GM23338 (cell line): ENCODE measurements at regions not wholly inside any gene's neighbourhood (a gene's known extent, or its start where the extent isn't known, plus 50 kb on each side); places are given as distances from the start of the nearest gene placed in this dataset.

ENCODE experiments used
- ATAC-seq: fragments of 200-7000 bp; cut with Tn5 transposase; 3 replicates; pipeline ENCODE4 v1.9.1; 2020
- DNase-seq: peaks from one replicate; pipeline ENCODE4 v3.0.0-alpha.2; 2015; ENCODE audit warnings: low spot score
- H2AFZ ChIP-seq: fragments of 200-600 bp; sonication (generic); 2 replicates; pipeline ENCODE4 v1.8.0; 2016; ENCODE audit warnings: antibody characterized with exemption, mild to moderate bottlenecking, moderate library complexity
- H3F3A ChIP-seq: fragments of 200-600 bp; sonication (generic); replicated peaks from 2 replicates; pipeline ENCODE4 v1.8.0; 2017; ENCODE audit warnings: antibody characterized with exemption, mixed run types, low read depth
- H3K27ac ChIP-seq: fragments of 200-600 bp; sonication (generic); 2 replicates; pipeline ENCODE4 v1.6.1; 2016; ENCODE audit warnings: low read depth
- H3K27me3 ChIP-seq: fragments of 200-600 bp; sonication (generic); 2 replicates; pipeline ENCODE4 v1.8.0; 2016; ENCODE audit warnings: mild to moderate bottlenecking, mixed run types, moderate library complexity; ENCODE audit not compliant: insufficient read depth
- H3K36me3 ChIP-seq: fragments of 200-600 bp; sonication (generic); 2 replicates; pipeline ENCODE4 v1.8.0; 2016; ENCODE audit warnings: mild to moderate bottlenecking; ENCODE audit not compliant: insufficient read depth
- H3K4me1 ChIP-seq: fragments of 200-600 bp; sonication (generic); 2 replicates; pipeline ENCODE4 v1.8.0; 2016; ENCODE audit warnings: mild to moderate bottlenecking, moderate library complexity; ENCODE audit not compliant: insufficient read depth
- H3K4me2 ChIP-seq: fragments of 200-600 bp; sonication (generic); 2 replicates; pipeline ENCODE4 v1.7.1; 2017; ENCODE audit warnings: mixed run types
- H3K4me3 ChIP-seq: fragments of 200-600 bp; sonication (generic); 2 replicates; pipeline ENCODE4 v1.6.1; 2016; ENCODE audit warnings: mixed run types
- H3K79me2 ChIP-seq: fragments of 200-600 bp; sonication (generic); replicated peaks from 2 replicates; pipeline ENCODE4 v1.8.0; 2017; ENCODE audit warnings: mild to moderate bottlenecking; ENCODE audit not compliant: insufficient read depth
- H3K9me2 ChIP-seq: fragments of 200-600 bp; sonication (generic); 2 replicates; pipeline ENCODE4 v1.8.0; 2017; ENCODE audit not compliant: insufficient read depth
- H4K20me1 ChIP-seq: fragments of 200-600 bp; sonication (generic); replicated peaks from 2 replicates; pipeline ENCODE4 v1.8.0; 2017; ENCODE audit warnings: mild to moderate bottlenecking; ENCODE audit not compliant: insufficient read depth
- H3K27ac Mint-ChIP-seq: 2 replicates; pipeline ENCODE4 v1.8.0; 2020; ENCODE audit warnings: inconsistent platforms, mild to moderate bottlenecking, moderate library complexity, mixed read lengths
- H3K27me3 Mint-ChIP-seq: 3 replicates; pipeline ENCODE4 v1.8.0; 2022; ENCODE audit warnings: low read depth, mild to moderate bottlenecking, moderate library complexity, mixed read lengths, inconsistent platforms; ENCODE audit not compliant: insufficient read depth, poor library complexity
- H3K36me3 Mint-ChIP-seq: 3 replicates; pipeline ENCODE4 v1.8.0; 2021; ENCODE audit warnings: low read depth, mild to moderate bottlenecking, inconsistent platforms, moderate library complexity, mixed read lengths
- H3K4me1 Mint-ChIP-seq: 3 replicates; pipeline ENCODE4 v1.8.0; 2020; ENCODE audit warnings: mild to moderate bottlenecking, inconsistent platforms, mixed read lengths
- H3K4me3 Mint-ChIP-seq: 3 replicates; pipeline ENCODE4 v1.8.0; 2021; ENCODE audit warnings: moderate library complexity, mild to moderate bottlenecking, inconsistent platforms, mixed read lengths
- H3K9me3 Mint-ChIP-seq: 3 replicates; pipeline ENCODE4 v1.8.0; 2020; ENCODE audit warnings: moderate library complexity, mild to moderate bottlenecking, inconsistent platforms, mixed read lengths
- CREB1 ChIP-seq: fragments of 250-450 bp; sonication (Bioruptor Pico); IDR thresholded peaks from 2 replicates; pipeline ENCODE4 v1.5.0; 2020; ENCODE audit warnings: low read depth, mild to moderate bottlenecking, moderate library complexity
- JUNB ChIP-seq: IDR thresholded peaks from one replicate; pipeline ENCODE4 v1.6.1; 2016; ENCODE audit warnings: antibody characterized with exemption; ENCODE audit not compliant: unreplicated experiment
- NANOG ChIP-seq: IDR thresholded peaks from 2 replicates; pipeline ENCODE4 v1.6.1; 2016; ENCODE audit warnings: antibody characterized with exemption, borderline replicate concordance
- POLR2AphosphoS5 ChIP-seq: IDR thresholded peaks from 2 replicates; pipeline ENCODE4 v1.6.1; 2016; ENCODE audit warnings: antibody characterized with exemption, low read depth
- STAT1 ChIP-seq: IDR thresholded peaks from one replicate; pipeline ENCODE4 v1.6.1; 2016; ENCODE audit warnings: antibody characterized with exemption; ENCODE audit not compliant: unreplicated experiment
- ZNF114 ChIP-seq: fragments of 250-450 bp; sonication (Bioruptor Pico); IDR thresholded peaks from 2 replicates; pipeline ENCODE4 v1.5.0; 2020; ENCODE audit warnings: mild to moderate bottlenecking, moderate library complexity
- ZNF462 ChIP-seq: fragments of 250-450 bp; sonication (Bioruptor Pico); IDR thresholded peaks from 2 replicates; pipeline ENCODE4 v1.5.0; 2020; ENCODE audit warnings: mild to moderate bottlenecking, moderate library complexity
- TF ChIP-seq, protein P1 (sequence below): IDR thresholded peaks from one replicate; pipeline ENCODE4 v1.6.1; 2018; ENCODE audit warnings: antibody characterized with exemption; ENCODE audit not compliant: unreplicated experiment
- TF ChIP-seq, protein P2 (sequence below), 2 experiments: fragments of 200-600 bp in 1 of 2; sonication (generic) in 1 of 2; conservative IDR thresholded peaks; 2 replicates each; pipeline versions ENCODE4 v1.5.1 to v1.6.1; 2016 to 2017; ENCODE audit warnings: antibody characterized with exemption in 2 of 2, low read depth in 2 of 2, mild to moderate bottlenecking in 2 of 2, moderate library complexity in 1 of 2

DNA sequence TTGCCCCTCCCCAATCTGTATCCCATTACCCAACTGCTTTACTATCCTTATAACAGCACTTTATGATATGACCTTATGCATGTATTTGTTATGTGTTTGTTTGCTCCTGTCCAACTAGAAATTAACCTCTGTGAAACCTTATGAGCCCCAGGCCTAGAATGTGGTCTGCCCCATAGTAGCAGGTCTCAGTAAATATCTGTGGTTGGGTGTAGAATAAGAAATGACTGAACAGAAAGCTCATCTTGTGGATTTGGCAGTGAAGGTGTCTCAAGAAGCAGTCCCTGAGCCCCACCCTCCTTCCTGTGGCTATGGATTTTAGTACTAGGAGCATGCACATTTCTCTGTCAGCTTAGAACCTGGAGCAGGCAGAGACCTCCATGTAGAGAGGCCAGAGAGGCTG is 229.0 kb upstream of the LCORL start (continued):
- TF ChIP-seq STAT1: no peak

- Histone ChIP-seq H3F3A (no peaks in the 10 kb centered on the region), H2AFZ (no peak overlapping the region), H4K20me1 (no peaks in the 10 kb centered on the region), H3K79me2 (no peaks in the 10 kb centered on the region), H3K9me2 (peaks cover 3% of the 10 kb centered on the region; the same call in 1 of the 2 replicates), H3K4me1 (no peaks in the 10 kb centered on the region), H3K27ac (no peak overlapping the region), H3K4me3 (no peak overlapping the region), H3K36me3 (no peaks in the 10 kb centered on the region), H3K4me2 (no peak overlapping the region), H3K27me3 (no peaks in the 10 kb centered on the region)
- H3K36me3 Mint-ChIP-seq: no peaks in the 10 kb centered on the region
- H3K27me3 Mint-ChIP-seq: no peaks in the 10 kb centered on the region
- DNase-seq: no peak
- ATAC-seq: no peak
- H3K4me3 Mint-ChIP-seq: no peak overlapping the region
- H3K27ac Mint-ChIP-seq: no peak overlapping the region
- TF ChIP-seq STAT1: no peak
- TF ChIP-seq, protein P1, sequence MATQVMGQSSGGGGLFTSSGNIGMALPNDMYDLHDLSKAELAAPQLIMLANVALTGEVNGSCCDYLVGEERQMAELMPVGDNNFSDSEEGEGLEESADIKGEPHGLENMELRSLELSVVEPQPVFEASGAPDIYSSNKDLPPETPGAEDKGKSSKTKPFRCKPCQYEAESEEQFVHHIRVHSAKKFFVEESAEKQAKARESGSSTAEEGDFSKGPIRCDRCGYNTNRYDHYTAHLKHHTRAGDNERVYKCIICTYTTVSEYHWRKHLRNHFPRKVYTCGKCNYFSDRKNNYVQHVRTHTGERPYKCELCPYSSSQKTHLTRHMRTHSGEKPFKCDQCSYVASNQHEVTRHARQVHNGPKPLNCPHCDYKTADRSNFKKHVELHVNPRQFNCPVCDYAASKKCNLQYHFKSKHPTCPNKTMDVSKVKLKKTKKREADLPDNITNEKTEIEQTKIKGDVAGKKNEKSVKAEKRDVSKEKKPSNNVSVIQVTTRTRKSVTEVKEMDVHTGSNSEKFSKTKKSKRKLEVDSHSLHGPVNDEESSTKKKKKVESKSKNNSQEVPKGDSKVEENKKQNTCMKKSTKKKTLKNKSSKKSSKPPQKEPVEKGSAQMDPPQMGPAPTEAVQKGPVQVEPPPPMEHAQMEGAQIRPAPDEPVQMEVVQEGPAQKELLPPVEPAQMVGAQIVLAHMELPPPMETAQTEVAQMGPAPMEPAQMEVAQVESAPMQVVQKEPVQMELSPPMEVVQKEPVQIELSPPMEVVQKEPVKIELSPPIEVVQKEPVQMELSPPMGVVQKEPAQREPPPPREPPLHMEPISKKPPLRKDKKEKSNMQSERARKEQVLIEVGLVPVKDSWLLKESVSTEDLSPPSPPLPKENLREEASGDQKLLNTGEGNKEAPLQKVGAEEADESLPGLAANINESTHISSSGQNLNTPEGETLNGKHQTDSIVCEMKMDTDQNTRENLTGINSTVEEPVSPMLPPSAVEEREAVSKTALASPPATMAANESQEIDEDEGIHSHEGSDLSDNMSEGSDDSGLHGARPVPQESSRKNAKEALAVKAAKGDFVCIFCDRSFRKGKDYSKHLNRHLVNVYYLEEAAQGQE: no peak
- TF ChIP-seq CREB1 (CRISPR knock-in tag): no peak
- no peak for TF ChIP-seq ZNF114 (CRISPR knock-in tag)
- no peak for TF ChIP-seq POLR2AphosphoS5
- no peaks in the 10 kb centered on the region for H3K4me1 Mint-ChIP-seq
- no peaks in the 10 kb centered on the region; the same call in 2 of the 3 replicates for H3K9me3 Mint-ChIP-seq
Measured at GRCh38 chr4:18248611-18249010, 227.1 kb upstream of the LCORL start.

DNA sequence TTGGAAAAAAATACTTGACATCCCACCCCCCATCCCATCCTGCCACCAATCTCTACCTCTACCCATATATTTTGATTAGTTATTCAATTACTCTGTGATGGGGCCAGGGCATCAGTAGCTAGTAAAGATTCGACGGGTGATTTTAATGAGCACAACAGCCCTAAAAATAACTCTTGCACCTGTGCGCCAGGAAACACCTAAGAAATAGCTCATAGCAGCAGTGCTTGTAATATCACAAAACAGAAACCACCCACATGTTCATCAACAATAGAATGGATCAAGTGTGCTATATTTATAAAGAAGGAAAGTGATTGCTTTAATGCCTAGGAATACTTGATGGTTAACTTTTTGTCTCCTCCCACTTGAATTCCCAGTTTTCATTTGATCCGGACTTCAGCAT is 225.6 kb upstream of the LCORL start:
- H3F3A ChIP-seq: no peaks in the 10 kb centered on the region
- Mint-ChIP-seq H3K4me3 (no peak overlapping the region), H3K4me1 (no peaks in the 10 kb centered on the region), H3K9me3 (no peaks in the 10 kb centered on the region), H3K36me3 (no peaks in the 10 kb centered on the region), H3K27ac (no peak overlapping the region), H3K27me3 (no peaks in the 10 kb centered on the region)
- H3K36me3 ChIP-seq: no peaks in the 10 kb centered on the region
- no peaks in the 10 kb centered on the region for H3K79me2 ChIP-seq
- DNase-seq: no peak
- no peak for ATAC-seq
- no peak overlapping the region for H3K27ac ChIP-seq
- H3K4me3 ChIP-seq: no peak overlapping the region
- H3K9me2 ChIP-seq: no peaks in the 10 kb centered on the region; the same call in 1 of the 2 replicates
- H2AFZ ChIP-seq: no peak overlapping the region
- no peak overlapping the region for H3K4me2 ChIP-seq
- H3K27me3 ChIP-seq: no peaks in the 10 kb centered on the region
- H4K20me1 ChIP-seq: no peaks in the 10 kb centered on the region
- no peaks in the 10 kb centered on the region for H3K4me1 ChIP-seq
- TF ChIP-seq CREB1 (CRISPR knock-in tag) (no peak), NANOG (no peak), POLR2AphosphoS5 (no peak), STAT1 (no peak), JUNB (no peak), ZNF462 (CRISPR knock-in tag) (no peak), ZNF114 (CRISPR knock-in tag) (no peak)
- TF ChIP-seq, protein P2, sequence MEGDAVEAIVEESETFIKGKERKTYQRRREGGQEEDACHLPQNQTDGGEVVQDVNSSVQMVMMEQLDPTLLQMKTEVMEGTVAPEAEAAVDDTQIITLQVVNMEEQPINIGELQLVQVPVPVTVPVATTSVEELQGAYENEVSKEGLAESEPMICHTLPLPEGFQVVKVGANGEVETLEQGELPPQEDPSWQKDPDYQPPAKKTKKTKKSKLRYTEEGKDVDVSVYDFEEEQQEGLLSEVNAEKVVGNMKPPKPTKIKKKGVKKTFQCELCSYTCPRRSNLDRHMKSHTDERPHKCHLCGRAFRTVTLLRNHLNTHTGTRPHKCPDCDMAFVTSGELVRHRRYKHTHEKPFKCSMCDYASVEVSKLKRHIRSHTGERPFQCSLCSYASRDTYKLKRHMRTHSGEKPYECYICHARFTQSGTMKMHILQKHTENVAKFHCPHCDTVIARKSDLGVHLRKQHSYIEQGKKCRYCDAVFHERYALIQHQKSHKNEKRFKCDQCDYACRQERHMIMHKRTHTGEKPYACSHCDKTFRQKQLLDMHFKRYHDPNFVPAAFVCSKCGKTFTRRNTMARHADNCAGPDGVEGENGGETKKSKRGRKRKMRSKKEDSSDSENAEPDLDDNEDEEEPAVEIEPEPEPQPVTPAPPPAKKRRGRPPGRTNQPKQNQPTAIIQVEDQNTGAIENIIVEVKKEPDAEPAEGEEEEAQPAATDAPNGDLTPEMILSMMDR (conservative IDR thresholded peaks at IDR 0.05; ENCODE audit: low read depth in 2 of 2): no peak
